RPMI8226 (cell line): ENCODE measurements at regions not wholly inside any gene's neighbourhood (a gene's known extent, or its start where the extent isn't known, plus 50 kb on each side); places are given as distances from the start of the nearest gene placed in this dataset.
"Not testable (repeated sequence)": the region's sequence is repeated elsewhere in the genome, so short reads cannot be mapped to it uniquely, and the experiment has no call there.

Source experiments
- DNase-seq: peaks from one replicate; pipeline ENCODE4 v3.0.0-alpha.2; 2015

GRCh38 chr4:81314196-81314896 is 99.3 kb upstream of the PRKG2 start:
- DNase-seq = no peak

- DNase-seq = no peak
These were observed 93.0 kb upstream of the PRKG2 start for GRCh38 chr4:81307991-81308390.

GRCh38 chr4:81304871-81305270 is 89.8 kb upstream of the PRKG2 start:
- DNase-seq = no peak

- not testable (repeated sequence) for DNase-seq
These were observed 85.3 kb upstream of the PRKG2 start for GRCh38 chr4:81300352-81300751.

- DNase-seq = no peak
These were observed 75.8 kb upstream of the PRKG2 start for GRCh38 chr4:81290813-81291212.

GRCh38 chr4:81287101-81287500 is 72.1 kb upstream of the PRKG2 start:
- no peak for DNase-seq

- DNase-seq = no peak
These were observed 67.1 kb upstream of the PRKG2 start for GRCh38 chr4:81282131-81282530.

GRCh38 chr4:81274460-81274859 is 59.4 kb upstream of the PRKG2 start:
- no peak for DNase-seq

GRCh38 chr4:81272671-81273070 is 57.6 kb upstream of the PRKG2 start:
- DNase-seq = no peak
